VCaP (cell line): ENCODE measurements at regions not wholly inside any gene's neighbourhood (a gene's known extent, or its start where the extent isn't known, plus 50 kb on each side); places are given as distances from the start of the nearest gene placed in this dataset.

ENCODE experiments used
- H3K27ac ChIP-seq: fragments of 450-650 bp; 2 replicates; pipeline ENCODE4 v1.5.1; 2017
- TF ChIP-seq, protein P1 (sequence below): fragments of 450-650 bp; conservative IDR thresholded peaks from 2 replicates; pipeline ENCODE4 v1.5.1; 2017; ENCODE audit warnings: mild to moderate bottlenecking, moderate library complexity

DNA sequence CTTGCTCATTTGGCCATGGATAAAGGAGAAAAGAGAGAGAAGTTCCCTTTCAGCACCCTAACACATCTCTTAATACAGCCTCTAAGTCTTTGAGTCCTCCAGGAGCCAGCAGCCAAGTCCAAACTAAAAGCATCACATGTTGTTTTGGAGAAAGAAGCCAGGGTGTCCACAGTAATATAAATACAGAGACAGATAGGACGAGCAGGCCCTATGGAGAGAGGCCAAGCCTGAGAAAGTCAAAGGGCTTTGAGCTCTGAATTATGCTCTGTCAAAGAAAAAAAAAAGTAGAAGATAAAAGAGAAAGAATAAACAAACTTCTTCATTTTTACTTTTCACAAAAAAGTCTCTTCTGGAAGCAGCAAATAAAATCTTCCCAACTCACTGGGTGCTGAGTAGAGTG, 92.4 kb upstream of the THBS1 start:
- TF ChIP-seq, protein P1, sequence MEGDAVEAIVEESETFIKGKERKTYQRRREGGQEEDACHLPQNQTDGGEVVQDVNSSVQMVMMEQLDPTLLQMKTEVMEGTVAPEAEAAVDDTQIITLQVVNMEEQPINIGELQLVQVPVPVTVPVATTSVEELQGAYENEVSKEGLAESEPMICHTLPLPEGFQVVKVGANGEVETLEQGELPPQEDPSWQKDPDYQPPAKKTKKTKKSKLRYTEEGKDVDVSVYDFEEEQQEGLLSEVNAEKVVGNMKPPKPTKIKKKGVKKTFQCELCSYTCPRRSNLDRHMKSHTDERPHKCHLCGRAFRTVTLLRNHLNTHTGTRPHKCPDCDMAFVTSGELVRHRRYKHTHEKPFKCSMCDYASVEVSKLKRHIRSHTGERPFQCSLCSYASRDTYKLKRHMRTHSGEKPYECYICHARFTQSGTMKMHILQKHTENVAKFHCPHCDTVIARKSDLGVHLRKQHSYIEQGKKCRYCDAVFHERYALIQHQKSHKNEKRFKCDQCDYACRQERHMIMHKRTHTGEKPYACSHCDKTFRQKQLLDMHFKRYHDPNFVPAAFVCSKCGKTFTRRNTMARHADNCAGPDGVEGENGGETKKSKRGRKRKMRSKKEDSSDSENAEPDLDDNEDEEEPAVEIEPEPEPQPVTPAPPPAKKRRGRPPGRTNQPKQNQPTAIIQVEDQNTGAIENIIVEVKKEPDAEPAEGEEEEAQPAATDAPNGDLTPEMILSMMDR: no peak
- peak overlapping the region; percentile 35 for H3K27ac ChIP-seq

DNA sequence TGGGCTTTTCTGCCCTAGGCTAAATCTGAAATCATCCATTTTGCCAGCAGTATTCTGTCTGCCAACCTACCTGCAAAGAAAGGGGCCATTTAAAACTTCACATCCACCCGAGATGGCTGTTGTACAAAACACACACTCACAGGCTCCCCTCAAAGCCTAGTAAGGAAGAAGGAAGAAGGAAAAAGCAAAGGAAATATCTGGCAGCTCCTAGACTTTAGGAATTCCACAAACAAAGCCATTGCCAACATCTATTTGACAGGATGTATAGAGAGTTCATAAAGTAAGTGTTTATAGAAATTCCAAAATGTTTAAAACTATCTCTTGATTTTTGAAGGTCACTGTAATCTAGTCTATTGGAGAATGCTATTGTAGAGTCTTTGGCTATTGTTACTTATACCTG, 91.9 kb upstream of the THBS1 start:
- TF ChIP-seq, protein P1: no peak
- peak overlapping the region; percentile 35 for H3K27ac ChIP-seq

DNA sequence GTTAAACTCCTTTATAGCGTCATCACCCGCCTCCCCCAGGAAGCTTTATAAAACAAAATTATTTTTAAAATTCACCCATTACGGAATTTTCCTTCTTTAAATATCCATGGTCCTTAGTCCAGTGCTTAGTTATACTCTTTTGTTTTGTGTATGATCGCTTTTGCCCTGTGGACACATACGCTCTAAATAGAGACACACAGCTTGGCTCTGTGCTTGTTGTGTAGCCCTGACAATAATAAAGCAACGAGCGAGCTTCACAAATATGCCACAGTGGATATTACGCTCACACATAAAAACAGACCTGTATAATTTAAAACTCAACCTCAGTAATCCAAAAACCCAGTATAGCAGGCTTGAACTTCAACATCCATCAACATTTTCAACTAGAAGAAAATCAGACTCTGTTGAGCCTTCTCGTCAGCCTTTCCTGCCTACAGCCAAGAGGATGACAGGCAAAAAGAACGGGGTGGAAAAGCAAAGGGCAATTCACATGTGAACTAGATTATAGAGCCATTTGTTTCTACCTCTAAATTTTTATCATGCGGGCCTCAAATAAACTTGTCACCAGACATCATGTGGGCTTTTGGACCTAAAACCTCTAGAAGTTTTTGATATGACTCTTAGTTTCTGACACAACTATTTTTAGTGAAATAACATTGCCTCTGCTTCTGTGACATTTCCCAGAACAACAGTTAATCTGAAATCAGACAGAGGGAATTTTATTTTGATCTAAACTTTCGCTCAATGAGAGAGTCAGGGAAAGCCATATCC, 89.6 kb upstream of the THBS1 start:
- TF ChIP-seq, protein P1: no peak

DNA sequence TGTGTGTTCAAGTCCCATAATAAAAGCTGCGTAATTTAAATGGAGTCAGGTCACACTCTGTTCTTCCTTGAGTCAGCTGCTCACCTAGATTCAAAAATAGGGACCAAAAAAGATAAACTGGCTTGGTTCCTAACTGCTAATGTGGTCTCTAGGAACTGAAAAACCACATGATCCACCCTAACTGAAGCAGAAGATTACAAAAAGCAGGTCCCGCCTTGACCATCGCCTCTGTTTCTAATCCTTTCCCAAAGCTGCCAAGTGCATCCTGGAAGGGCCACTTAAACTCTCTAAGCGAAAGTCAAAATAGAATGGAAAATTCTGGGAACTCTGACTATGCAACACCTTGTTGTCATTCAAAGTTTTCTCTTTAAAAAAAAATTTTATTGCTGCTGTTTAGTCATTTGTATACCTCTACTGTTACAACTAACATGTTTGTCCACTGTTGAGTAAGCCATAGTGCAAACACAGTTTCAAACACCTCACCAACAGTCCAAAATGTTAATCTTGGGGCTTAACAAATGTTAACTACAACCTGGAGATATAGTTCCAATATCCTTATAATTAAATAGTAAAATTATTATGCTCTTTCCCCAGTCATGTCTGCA, 88.9 kb upstream of the THBS1 start:
- TF ChIP-seq, protein P1: no peak
- no peak overlapping the region for H3K27ac ChIP-seq

More for the DNA sequence above, 89.6 kb upstream of the THBS1 start:
- no peak overlapping the region for H3K27ac ChIP-seq

DNA sequence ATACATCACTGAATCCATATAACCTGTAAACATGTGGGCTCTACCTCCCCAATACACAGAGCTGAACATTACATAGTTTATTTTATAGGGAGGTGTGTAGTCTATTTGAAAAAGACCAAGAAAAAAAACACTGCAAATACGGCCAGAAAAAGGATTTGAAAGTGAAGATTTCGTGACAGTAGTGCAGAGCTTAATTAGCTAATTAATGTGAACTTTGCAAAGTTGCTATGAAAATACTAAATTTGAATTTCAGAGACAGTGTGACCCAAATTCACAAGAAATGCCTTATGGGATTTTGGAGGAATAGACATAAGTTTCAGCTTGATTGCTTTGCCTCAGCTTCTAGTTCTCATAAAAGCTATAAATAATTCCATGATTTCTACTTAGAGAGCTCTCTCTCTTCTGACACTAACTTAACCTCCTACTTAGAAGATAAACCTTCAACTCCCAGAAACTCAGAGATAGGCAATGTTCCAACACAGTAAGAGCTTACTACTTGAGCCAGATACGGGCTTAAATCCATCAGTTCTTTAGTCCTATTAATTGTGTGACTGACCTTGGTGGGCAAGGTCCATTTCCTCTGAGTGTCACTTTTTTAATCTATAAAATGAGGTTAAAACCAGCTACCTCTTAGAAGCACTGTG, 87.3 kb upstream of the THBS1 start:
- no peak overlapping the region for H3K27ac ChIP-seq
- TF ChIP-seq, protein P1: no peak

DNA sequence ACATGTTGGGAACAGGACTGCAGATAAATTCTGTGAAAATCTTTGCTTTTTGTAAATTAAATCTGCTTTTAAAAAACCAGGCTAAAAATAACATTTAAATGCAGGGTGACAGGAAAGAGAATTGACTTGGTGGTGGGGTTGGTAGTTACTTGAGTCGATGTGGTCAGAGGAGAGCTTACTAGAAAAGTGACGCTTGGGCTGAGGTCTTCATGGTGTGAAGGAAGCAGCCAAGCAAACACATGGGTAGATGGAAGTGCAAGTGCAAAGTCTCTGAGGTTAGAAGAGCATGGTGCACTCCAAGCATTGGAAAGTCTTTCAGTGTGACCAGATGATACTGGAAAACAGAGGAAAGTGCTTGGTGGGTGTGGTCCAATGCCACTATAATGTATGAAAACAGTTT, 86.4 kb upstream of the THBS1 start:
- TF ChIP-seq, protein P1: no peak
- H3K27ac ChIP-seq: no peak overlapping the region
